H9 (cell line): ENCODE measurements at regions not wholly inside any gene's neighbourhood (a gene's known extent, or its start where the extent isn't known, plus 50 kb on each side); places are given as distances from the start of the nearest gene placed in this dataset.

Experiments used
- DNase-seq: peaks from one replicate; pipeline ENCODE4 v3.0.0-alpha.2; 2017
- H2AFZ ChIP-seq: one replicate; pipeline ENCODE4 v1.6.1; 2013; ENCODE audit warnings: mild to moderate bottlenecking, low read length, control low read depth, moderate library complexity
- H2AK5ac ChIP-seq: 2 replicates; pipeline ENCODE4 v1.6.1; 2013; ENCODE audit warnings: low read length, control low read depth, mixed read lengths; ENCODE audit not compliant: insufficient read length
- H2BK120ac ChIP-seq: one replicate; pipeline ENCODE4 v1.6.1; 2013; ENCODE audit warnings: low read depth, mild to moderate bottlenecking, low read length, control low read depth, inconsistent platforms; ENCODE audit not compliant: poor library complexity, severe bottlenecking
- H2BK12ac ChIP-seq: 2 replicates; pipeline ENCODE4 v1.6.1; 2013; ENCODE audit warnings: low read length, control low read depth, mixed read lengths, low read depth; ENCODE audit not compliant: insufficient read length
- H2BK15ac ChIP-seq: 2 replicates; pipeline ENCODE4 v1.6.1; 2013; ENCODE audit warnings: low read depth, low read length, control low read depth
- H2BK20ac ChIP-seq: one replicate; pipeline ENCODE4 v1.6.1; 2013; ENCODE audit warnings: low read depth, mild to moderate bottlenecking, low read length, control low read depth, inconsistent platforms; ENCODE audit not compliant: poor library complexity, severe bottlenecking
- H2BK5ac ChIP-seq: 2 replicates; pipeline ENCODE4 v1.6.1; 2013; ENCODE audit warnings: low read length, control low read depth, mixed read lengths; ENCODE audit not compliant: insufficient read length
- H3K14ac ChIP-seq: 2 replicates; pipeline ENCODE4 v1.6.1; 2013; ENCODE audit warnings: low read length, control low read depth; ENCODE audit not compliant: insufficient read depth
- H3K18ac ChIP-seq: 2 replicates; pipeline ENCODE4 v1.6.1; 2013; ENCODE audit warnings: low read depth, mild to moderate bottlenecking, mixed read lengths, low read length, control low read depth; ENCODE audit not compliant: insufficient read length
- H3K23ac ChIP-seq: 2 replicates; pipeline ENCODE4 v1.6.1; 2013; ENCODE audit warnings: low read length, control low read depth, mixed read lengths, low read depth; ENCODE audit not compliant: insufficient read length
- H3K23me2 ChIP-seq: 2 replicates; pipeline ENCODE4 v1.6.1; 2013; ENCODE audit warnings: low read depth, mild to moderate bottlenecking, mixed read lengths, low read length, control low read depth; ENCODE audit not compliant: insufficient read length, poor library complexity, severe bottlenecking
- H3K27ac ChIP-seq: 2 replicates; pipeline ENCODE4 v1.5.1; 2013; ENCODE audit warnings: low read length, control low read depth, mixed read lengths, low read depth; ENCODE audit not compliant: insufficient read length
- H3K27me3 ChIP-seq: 2 replicates; pipeline ENCODE4 v1.6.1; 2013; ENCODE audit warnings: low read length, control low read depth, inconsistent platforms; ENCODE audit not compliant: insufficient read depth
- H3K4ac ChIP-seq: 2 replicates; pipeline ENCODE4 v1.6.1; 2013; ENCODE audit warnings: low read depth, mild to moderate bottlenecking, control low read depth, inconsistent platforms, low read length, moderate library complexity
- H3K4me1 ChIP-seq: 2 replicates; pipeline ENCODE4 v1.6.1; 2013; ENCODE audit warnings: low read length, control low read depth, inconsistent platforms; ENCODE audit not compliant: insufficient read depth
- H3K4me2 ChIP-seq: 2 replicates; pipeline ENCODE4 v1.6.1; 2013; ENCODE audit warnings: low read length, control low read depth, mixed read lengths; ENCODE audit not compliant: insufficient read length, insufficient read depth
- H3K56ac ChIP-seq: 2 replicates; pipeline ENCODE4 v1.6.1; 2013; ENCODE audit warnings: low read depth, mild to moderate bottlenecking, mixed read lengths, low read length, control low read depth; ENCODE audit not compliant: insufficient read length
- H3K79me1 ChIP-seq: 2 replicates; pipeline ENCODE4 v1.6.1; 2013; ENCODE audit warnings: low read depth, mild to moderate bottlenecking, moderate library complexity, low read length, control low read depth, inconsistent platforms; ENCODE audit not compliant: insufficient read depth, poor library complexity, severe bottlenecking
- H3K79me2 ChIP-seq: 2 replicates; pipeline ENCODE4 v1.6.1; 2013; ENCODE audit warnings: low read length, control low read depth, inconsistent platforms; ENCODE audit not compliant: insufficient read depth
- H3K9ac ChIP-seq: 2 replicates; pipeline ENCODE4 v1.6.1; 2013; ENCODE audit warnings: low read length, control low read depth, mixed read lengths; ENCODE audit not compliant: insufficient read length; ENCODE audit errors: extremely low read depth
- H3K9me3 ChIP-seq: one replicate; pipeline ENCODE4 v1.6.1; 2013; ENCODE audit warnings: low read depth, low read length, inconsistent platforms; ENCODE audit not compliant: control insufficient read depth
- H3T11ph ChIP-seq: one replicate; pipeline ENCODE4 v1.6.1; 2013; ENCODE audit warnings: mild to moderate bottlenecking, low read length, control low read depth, inconsistent platforms
- H4K20me1 ChIP-seq: one replicate; pipeline ENCODE4 v1.6.1; 2013; ENCODE audit not compliant: control insufficient read depth, insufficient read length, insufficient read depth
- H4K5ac ChIP-seq: 2 replicates; pipeline ENCODE4 v1.6.1; 2013; ENCODE audit warnings: low read depth, mild to moderate bottlenecking, mixed read lengths, low read length, control low read depth; ENCODE audit not compliant: insufficient read length
- H4K8ac ChIP-seq: replicated peaks from 2 replicates; pipeline ENCODE4 v1.6.1; 2013; ENCODE audit warnings: low read length, control low read depth, mixed read lengths, low read depth; ENCODE audit not compliant: insufficient read length
- H4K91ac ChIP-seq: 2 replicates; pipeline ENCODE4 v1.6.1; 2013; ENCODE audit warnings: low read depth, mild to moderate bottlenecking, moderate library complexity, mixed read lengths, low read length, control low read depth; ENCODE audit not compliant: insufficient read length
- H3K27ac Mint-ChIP-seq, 3 experiments: 2 replicates in 2 of 3; 3 replicates in 1 of 3; pipeline ENCODE4 v1.8.0; 2020 to 2021; ENCODE audit warnings: mixed read lengths in 3 of 3, mild to moderate bottlenecking in 1 of 3, moderate library complexity in 1 of 3
- H3K27me3 Mint-ChIP-seq: 2 replicates; pipeline ENCODE4 v1.8.0; 2021; ENCODE audit warnings: low read depth, mild to moderate bottlenecking, moderate library complexity, mixed read lengths
- H3K36me3 Mint-ChIP-seq, 3 experiments: 2 replicates in 2 of 3; 3 replicates in 1 of 3; pipeline ENCODE4 v1.8.0; 2020 to 2021; ENCODE audit warnings: low read depth in 3 of 3, mixed read lengths in 3 of 3; ENCODE audit not compliant: insufficient read depth in 1 of 3
- H3K4me1 Mint-ChIP-seq, 2 experiments: 2 replicates each; pipeline ENCODE4 v1.8.0; 2020; ENCODE audit warnings: mixed read lengths in 2 of 2
- H3K4me3 Mint-ChIP-seq, 2 experiments: 2 replicates in 1 of 2; 3 replicates in 1 of 2; pipeline ENCODE4 v1.8.0; 2020 to 2021; ENCODE audit warnings: mild to moderate bottlenecking in 2 of 2, mixed read lengths in 2 of 2, moderate library complexity in 1 of 2
- H3K9me3 Mint-ChIP-seq, 2 experiments: 2 replicates in 1 of 2; 3 replicates in 1 of 2; pipeline ENCODE4 v1.8.0; 2020; ENCODE audit warnings: mild to moderate bottlenecking in 2 of 2, mixed read lengths in 2 of 2, moderate library complexity in 1 of 2
- CTCF ChIP-seq: fragments of 200-600 bp; sonication (generic); conservative IDR thresholded peaks from 3 replicates; pipeline ENCODE4 v1.8.0; 2021; ENCODE audit warnings: antibody characterized with exemption, mild to moderate bottlenecking
- WGBS: extraction: QIAGEN DNeasy Blood & Tissue Kit; methylation state at CpG from one replicate; pipeline ENCODE4 v1.1.7; 2013; ENCODE audit warnings: missing lambda C conversion rate, low lambda C conversion rate, mixed read lengths; ENCODE audit not compliant: insufficient read length; ENCODE audit errors: extremely low coverage; 5-methylcytosine and 5-hydroxymethylcytosine counted together

DNA sequence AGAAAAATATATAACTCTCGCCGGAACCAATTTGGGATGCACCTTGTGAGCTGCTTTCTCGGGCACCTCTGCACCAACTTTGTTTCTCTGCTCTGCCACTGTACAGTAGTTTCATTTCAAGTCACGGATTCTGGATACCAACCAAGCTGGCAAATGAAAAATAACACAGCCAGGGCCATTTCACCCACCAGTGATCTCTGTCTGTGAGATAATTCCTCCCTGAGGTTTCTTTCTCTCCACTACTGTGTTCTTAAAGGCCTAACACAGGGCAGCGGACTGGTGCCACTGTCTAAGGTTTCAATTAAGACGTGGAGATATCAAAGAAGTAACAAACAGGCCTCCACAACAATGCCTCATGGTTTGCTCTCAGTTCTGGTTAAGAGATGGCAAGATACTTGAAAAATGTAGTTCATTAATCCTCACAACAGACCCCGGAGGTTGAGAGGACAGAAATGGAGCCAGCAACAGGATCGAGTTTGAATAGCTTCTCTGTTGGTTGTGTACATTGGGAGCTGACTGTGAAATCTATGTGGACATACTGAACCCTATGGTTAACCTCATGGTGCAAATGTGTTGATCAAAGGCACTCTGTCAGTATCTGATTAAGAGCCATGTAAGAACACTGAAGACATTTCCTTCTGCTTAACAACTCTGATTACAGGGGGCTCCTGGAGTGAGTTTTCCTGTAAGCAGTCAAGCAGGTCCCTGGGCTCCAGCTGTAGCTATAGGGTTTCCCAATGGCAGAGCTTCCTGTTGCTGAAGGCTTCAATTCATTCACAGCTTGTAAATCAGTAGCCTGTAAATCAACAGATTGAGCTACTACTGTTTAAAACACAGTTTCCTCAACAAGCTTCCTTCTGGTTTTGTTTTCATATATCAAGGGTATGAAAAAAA lies 470.5 kb downstream of the EPHA3 start:
- Histone ChIP-seq H2AFZ (peak overlapping the region; percentile 62), H3K4me1 (peaks cover 4% of the 10 kb centered on the region; the same call in 1 of the 2 replicates), H2AK5ac (no peak overlapping the region), H3K27ac (no peak overlapping the region), H3K27me3 (no peaks in the 10 kb centered on the region), H3K79me1 (no peaks in the 10 kb centered on the region), H3T11ph (no peak overlapping the region), H4K8ac (no peak overlapping the region), H2BK15ac (no peak overlapping the region), H3K4me2 (no peak overlapping the region), H3K14ac (no peak overlapping the region), H3K18ac (no peak overlapping the region), H2BK5ac (no peak overlapping the region), H4K91ac (no peak overlapping the region), H3K23me2 (no peaks in the 10 kb centered on the region), H2BK12ac (no peak overlapping the region), H3K56ac (no peak overlapping the region), H2BK20ac (no peak overlapping the region), H3K9me3 (no peaks in the 10 kb centered on the region), H4K5ac (no peak overlapping the region), H3K4ac (no peak overlapping the region), H3K9ac (no peak overlapping the region), H3K23ac (no peak overlapping the region), H4K20me1 (no peaks in the 10 kb centered on the region), H3K79me2 (no peaks in the 10 kb centered on the region), H2BK120ac (no peak overlapping the region)
- no peak overlapping the region for H3K4me3 Mint-ChIP-seq
- H3K36me3 Mint-ChIP-seq: no peaks in the 10 kb centered on the region
- DNase-seq: no peak
- H3K27me3 Mint-ChIP-seq: no peaks in the 10 kb centered on the region
- no peak overlapping the region for H3K27ac Mint-ChIP-seq
- no CpG with 5 or more reads among the region's 8 CpGs for WGBS
- H3K4me1 Mint-ChIP-seq: peaks cover 0 to 2% of the 10 kb centered on the region in 2 experiments; a peak in 1 of 4 replicates
- TF ChIP-seq CTCF: no peak
- no peaks in the 10 kb centered on the region for H3K9me3 Mint-ChIP-seq
